ENCODE measurements at regions not wholly inside any gene's neighbourhood (a gene's known extent, or its start where the extent isn't known, plus 50 kb on each side); places are given as distances from the start of the nearest gene placed in this dataset.

GRCh38 chr1:191533254-191533653 lies 625.0 kb upstream of the RGS18 start:
- Histone ChIP-seq H3K4me1 (ENCODE audit: insufficient read depth, low read length) (peaks cover 5% of the 10 kb centered on the region; the same call in 1 of the 2 replicates), H3K27me3 (ENCODE audit: insufficient read depth, low read length) (no peaks in the 10 kb centered on the region), H3K36me3 (ENCODE audit: insufficient read depth, low read length) (no peaks in the 10 kb centered on the region), H3K9ac (ENCODE audit: low read depth, low read length) (no peak overlapping the region), H3K9me3 (ENCODE audit: insufficient read depth, low read depth, low read length) (peaks cover 10% of the 10 kb centered on the region), H3K27ac (ENCODE audit: low read depth, low read length) (no peak overlapping the region), H3K4me3 (ENCODE audit: low read length) (no peak overlapping the region)
- WGBS, result 95% methylated on average over 5 of the region's 5 CpGs

- H3K9me3 ChIP-seq (ENCODE audit: insufficient read depth, low read depth, low read length), result peaks cover 10% of the 10 kb centered on the region
- no peaks in the 10 kb centered on the region for H3K36me3 ChIP-seq (ENCODE audit: insufficient read depth, low read length)
- no peaks in the 10 kb centered on the region for H3K27me3 ChIP-seq (ENCODE audit: insufficient read depth, low read length)
- no peak overlapping the region for H3K4me3 ChIP-seq (ENCODE audit: low read length)
- H3K4me1 ChIP-seq (ENCODE audit: insufficient read depth, low read length), result peaks cover 5% of the 10 kb centered on the region; the same call in 1 of the 2 replicates
- no peak overlapping the region for H3K27ac ChIP-seq (ENCODE audit: low read depth, low read length)
- H3K9ac ChIP-seq (ENCODE audit: low read depth, low read length), result no peak overlapping the region
- WGBS, result 86% methylated on average over 2 of the region's 2 CpGs
Measured at GRCh38 chr1:191536791-191537429, 621.4 kb upstream of the RGS18 start.

- Histone ChIP-seq H3K36me3 (ENCODE audit: insufficient read depth, low read length) (no peaks in the 10 kb centered on the region), H3K4me3 (ENCODE audit: low read length) (no peak overlapping the region), H3K4me1 (ENCODE audit: insufficient read depth, low read length) (no peaks in the 10 kb centered on the region), H3K27me3 (ENCODE audit: insufficient read depth, low read length) (no peaks in the 10 kb centered on the region), H3K9ac (ENCODE audit: low read depth, low read length) (no peak overlapping the region), H3K27ac (ENCODE audit: low read depth, low read length) (no peak overlapping the region), H3K9me3 (ENCODE audit: insufficient read depth, low read depth, low read length) (peaks cover 9% of the 10 kb centered on the region)
- 100% methylated on average over 1 of the region's 1 CpG for WGBS
Measured at GRCh38 chr1:191541758-191542157, 616.5 kb upstream of the RGS18 start.

- Histone ChIP-seq H3K27me3 (ENCODE audit: insufficient read depth, low read length) (no peaks in the 10 kb centered on the region), H3K27ac (ENCODE audit: low read depth, low read length) (no peak overlapping the region), H3K4me3 (ENCODE audit: low read length) (no peak overlapping the region), H3K9ac (ENCODE audit: low read depth, low read length) (no peak overlapping the region), H3K36me3 (ENCODE audit: insufficient read depth, low read length) (no peaks in the 10 kb centered on the region), H3K9me3 (ENCODE audit: insufficient read depth, low read depth, low read length) (peaks cover 2% of the 10 kb centered on the region; the same call in 1 of the 2 replicates), H3K4me1 (ENCODE audit: insufficient read depth, low read length) (no peaks in the 10 kb centered on the region)
Measured at GRCh38 chr1:191542444-191542843, 615.8 kb upstream of the RGS18 start.

GRCh38 chr1:191546803-191547202 lies 611.5 kb upstream of the RGS18 start:
- H3K27ac ChIP-seq (ENCODE audit: low read depth, low read length), result no peak overlapping the region
- 100% methylated on average over 1 of the region's 1 CpG for WGBS
- H3K9ac ChIP-seq (ENCODE audit: low read depth, low read length), result no peak overlapping the region
- H3K36me3 ChIP-seq (ENCODE audit: insufficient read depth, low read length), result no peaks in the 10 kb centered on the region
- H3K9me3 ChIP-seq (ENCODE audit: insufficient read depth, low read depth, low read length), result no peaks in the 10 kb centered on the region
- no peak overlapping the region for H3K4me3 ChIP-seq (ENCODE audit: low read length)
- no peaks in the 10 kb centered on the region for H3K27me3 ChIP-seq (ENCODE audit: insufficient read depth, low read length)
- H3K4me1 ChIP-seq (ENCODE audit: insufficient read depth, low read length), result no peaks in the 10 kb centered on the region

GRCh38 chr1:191551019-191551418 lies 607.2 kb upstream of the RGS18 start:
- WGBS, result 100% methylated on average over 1 of the region's 2 CpGs
- no peak overlapping the region for H3K27ac ChIP-seq (ENCODE audit: low read depth, low read length)
- no peaks in the 10 kb centered on the region for H3K36me3 ChIP-seq (ENCODE audit: insufficient read depth, low read length)
- H3K9me3 ChIP-seq (ENCODE audit: insufficient read depth, low read depth, low read length), result no peaks in the 10 kb centered on the region
- H3K4me3 ChIP-seq (ENCODE audit: low read length), result no peak overlapping the region
- H3K4me1 ChIP-seq (ENCODE audit: insufficient read depth, low read length), result no peaks in the 10 kb centered on the region
- no peak overlapping the region for H3K9ac ChIP-seq (ENCODE audit: low read depth, low read length)
- H3K27me3 ChIP-seq (ENCODE audit: insufficient read depth, low read length), result no peaks in the 10 kb centered on the region

- H3K36me3 ChIP-seq (ENCODE audit: insufficient read depth, low read length), result no peaks in the 10 kb centered on the region
- no peaks in the 10 kb centered on the region for H3K9me3 ChIP-seq (ENCODE audit: insufficient read depth, low read depth, low read length)
- 79% methylated on average over 2 of the region's 2 CpGs for WGBS
- H3K27ac ChIP-seq (ENCODE audit: low read depth, low read length), result no peak overlapping the region
- no peaks in the 10 kb centered on the region for H3K27me3 ChIP-seq (ENCODE audit: insufficient read depth, low read length)
- H3K4me1 ChIP-seq (ENCODE audit: insufficient read depth, low read length), result no peaks in the 10 kb centered on the region
- H3K4me3 ChIP-seq (ENCODE audit: low read length), result no peak overlapping the region
- H3K9ac ChIP-seq (ENCODE audit: low read depth, low read length), result no peak overlapping the region
Measured at GRCh38 chr1:191558379-191558778, 599.9 kb upstream of the RGS18 start.

GRCh38 chr1:191561276-191561675 lies 597.0 kb upstream of the RGS18 start:
- 68% methylated on average over 4 of the region's 4 CpGs for WGBS
- Histone ChIP-seq H3K27me3 (ENCODE audit: insufficient read depth, low read length) (no peaks in the 10 kb centered on the region), H3K27ac (ENCODE audit: low read depth, low read length) (no peak overlapping the region), H3K9me3 (ENCODE audit: insufficient read depth, low read depth, low read length) (no peaks in the 10 kb centered on the region), H3K4me3 (ENCODE audit: low read length) (no peak overlapping the region), H3K9ac (ENCODE audit: low read depth, low read length) (no peak overlapping the region), H3K36me3 (ENCODE audit: insufficient read depth, low read length) (no peaks in the 10 kb centered on the region), H3K4me1 (ENCODE audit: insufficient read depth, low read length) (no peaks in the 10 kb centered on the region)

GRCh38 chr1:191564275-191564674 lies 594.0 kb upstream of the RGS18 start:
- Histone ChIP-seq H3K27ac (ENCODE audit: low read depth, low read length) (no peak overlapping the region), H3K27me3 (ENCODE audit: insufficient read depth, low read length) (no peaks in the 10 kb centered on the region)
- WGBS, result 95% methylated on average over 1 of the region's 2 CpGs

GRCh38 chr1:191572479-191572878 lies 585.8 kb upstream of the RGS18 start:
- Histone ChIP-seq H3K4me1 (ENCODE audit: insufficient read depth, low read length) (no peaks in the 10 kb centered on the region), H3K27ac (ENCODE audit: low read depth, low read length) (no peak overlapping the region), H3K27me3 (ENCODE audit: insufficient read depth, low read length) (no peaks in the 10 kb centered on the region), H3K4me3 (ENCODE audit: low read length) (no peak overlapping the region), H3K9me3 (ENCODE audit: insufficient read depth, low read depth, low read length) (no peaks in the 10 kb centered on the region), H3K36me3 (ENCODE audit: insufficient read depth, low read length) (no peaks in the 10 kb centered on the region), H3K9ac (ENCODE audit: low read depth, low read length) (no peak overlapping the region)

More at GRCh38 chr1:191564275-191564674, 594.0 kb upstream of the RGS18 start:
- no peaks in the 10 kb centered on the region for H3K36me3 ChIP-seq (ENCODE audit: insufficient read depth, low read length)
- H3K9me3 ChIP-seq (ENCODE audit: insufficient read depth, low read depth, low read length), result no peaks in the 10 kb centered on the region
- H3K4me1 ChIP-seq (ENCODE audit: insufficient read depth, low read length), result no peaks in the 10 kb centered on the region
- H3K4me3 ChIP-seq (ENCODE audit: low read length), result no peak overlapping the region
- no peak overlapping the region for H3K9ac ChIP-seq (ENCODE audit: low read depth, low read length)

- H3K9me3 ChIP-seq (ENCODE audit: insufficient read depth, low read depth, low read length), result no peaks in the 10 kb centered on the region
- WGBS, result 90% methylated on average over 3 of the region's 3 CpGs
- no peak overlapping the region for H3K27ac ChIP-seq (ENCODE audit: low read depth, low read length)
- H3K4me1 ChIP-seq (ENCODE audit: insufficient read depth, low read length), result no peaks in the 10 kb centered on the region
- no peaks in the 10 kb centered on the region for H3K27me3 ChIP-seq (ENCODE audit: insufficient read depth, low read length)
- H3K4me3 ChIP-seq (ENCODE audit: low read length), result no peak overlapping the region
- no peak overlapping the region for H3K9ac ChIP-seq (ENCODE audit: low read depth, low read length)
- H3K36me3 ChIP-seq (ENCODE audit: insufficient read depth, low read length), result no peaks in the 10 kb centered on the region
Measured at GRCh38 chr1:191575180-191575579, 583.1 kb upstream of the RGS18 start.

- no peaks in the 10 kb centered on the region for H3K36me3 ChIP-seq (ENCODE audit: insufficient read depth, low read length)
- H3K9me3 ChIP-seq (ENCODE audit: insufficient read depth, low read depth, low read length), result no peaks in the 10 kb centered on the region
- H3K27me3 ChIP-seq (ENCODE audit: insufficient read depth, low read length), result no peaks in the 10 kb centered on the region
- H3K4me1 ChIP-seq (ENCODE audit: insufficient read depth, low read length), result no peaks in the 10 kb centered on the region
- 94% methylated on average over 2 of the region's 3 CpGs for WGBS
- no peak overlapping the region for H3K4me3 ChIP-seq (ENCODE audit: low read length)
- H3K9ac ChIP-seq (ENCODE audit: low read depth, low read length), result no peak overlapping the region
- H3K27ac ChIP-seq (ENCODE audit: low read depth, low read length), result no peak overlapping the region
Measured at GRCh38 chr1:191575746-191576145, 582.5 kb upstream of the RGS18 start.

Data from HUES64 (cell line).